A549 (cell line): ENCODE measurements at regions not wholly inside any gene's neighbourhood (a gene's known extent, or its start where the extent isn't known, plus 50 kb on each side); places are given as distances from the start of the nearest gene placed in this dataset.

Source experiments
- ATAC-seq, 2 experiments: fragments of 200-7000 bp in 1 of 2; fragments of >200 bp in 1 of 2; cut with Nextera tagmentation in 1 of 2; cut with Tn5 transposase in 1 of 2; 3 replicates each; pipeline versions ENCODE4 v1.8.0 to v1.9.1; 2018 to 2020; ENCODE audit warnings: mild to moderate bottlenecking in 1 of 2, moderate library complexity in 1 of 2
- CTCF ChIA-PET: fragments of 300-600 bp; sonication (Branson Sonifier 250); formaldehyde crosslinking; extraction: SDS; loops from one replicate; lab custom pipeline; 2021; ENCODE audit warnings: antibody characterized with exemption, inconsistent platforms; lab: Yijun Ruan, JAX
- POLR2A ChIA-PET: fragments of 350-600 bp; formaldehyde crosslinking; extraction: SDS; loops from one replicate; lab custom pipeline; 2021; ENCODE audit warnings: antibody characterized with exemption, inconsistent platforms; lab: Yijun Ruan, JAX
- DNase-seq, 2 experiments: peaks; one replicate each; pipeline versions ENCODE4 v3.0.0 to v3.0.0-alpha.2; 2011 to 2016; ENCODE audit warnings: low read depth in 1 of 2, low spot score in 1 of 2
- FAIRE-seq: peaks from 2 replicates; lab custom pipeline; 2011; peaks lifted over from hg19 to GRCh38; lab: Jason Lieb, UNC
- H3K27ac ChIP-seq, 2 experiments: fragments of >200 bp; sonication (Bioruptor Twin); formaldehyde crosslinking; 3 replicates each; pipeline ENCODE4 v1.5.1; 2016 to 2017
- H3K4me1 ChIP-seq: fragments of >200 bp; sonication (Bioruptor Twin); formaldehyde crosslinking; 3 replicates; pipeline ENCODE4 v1.6.1; 2016
- H3K4me2 ChIP-seq: fragments of >200 bp; sonication (Bioruptor Twin); formaldehyde crosslinking; 3 replicates; pipeline ENCODE4 v1.6.1; 2016
- H3K4me3 ChIP-seq: fragments of >200 bp; sonication (Bioruptor Twin); formaldehyde crosslinking; 3 replicates; pipeline ENCODE4 v1.5.1; 2016
- H3K9me3 ChIP-seq: fragments of >200 bp; sonication (Bioruptor Twin); formaldehyde crosslinking; 3 replicates; pipeline ENCODE4 v1.6.1; 2016
- CBX8 ChIP-seq: fragments of 200-600 bp; sonication (generic); IDR thresholded peaks from 2 replicates; pipeline ENCODE4 v1.6.1; 2016
- CHD4 ChIP-seq: fragments of 200-600 bp; sonication (generic); IDR thresholded peaks from 2 replicates; pipeline ENCODE4 v1.6.1; 2016; ENCODE audit warnings: antibody characterized with exemption, mild to moderate bottlenecking, borderline replicate concordance
- EHF ChIP-seq: fragments of 250-450 bp; sonication (Bioruptor Pico); IDR thresholded peaks from 2 replicates; pipeline ENCODE4 v1.5.0; 2020; ENCODE audit warnings: mild to moderate bottlenecking
- EP300 ChIP-seq, 2 experiments: fragments of >200 bp; sonication (Bioruptor Twin); formaldehyde crosslinking; IDR thresholded peaks; 2 replicates in 1 of 2; 3 replicates in 1 of 2; pipeline ENCODE4 v1.6.1; 2016 to 2017
- FOSB ChIP-seq: fragments of 250-450 bp; sonication (Bioruptor Pico); IDR thresholded peaks from 2 replicates; pipeline ENCODE4 v1.5.0; 2020; ENCODE audit warnings: mild to moderate bottlenecking, moderate library complexity
- FOXS1 ChIP-seq: fragments of 250-450 bp; sonication (Bioruptor Pico); IDR thresholded peaks from 2 replicates; pipeline ENCODE4 v1.5.0; 2020; ENCODE audit warnings: mild to moderate bottlenecking, moderate library complexity
- KDM1A ChIP-seq: fragments of 200-600 bp; sonication (generic); IDR thresholded peaks from 2 replicates; pipeline ENCODE4 v1.6.1; 2016; ENCODE audit warnings: low read depth, mild to moderate bottlenecking
- PBX3 ChIP-seq: IDR thresholded peaks from 2 replicates; pipeline ENCODE4 v1.6.1; 2012
- PHF8 ChIP-seq: fragments of 200-600 bp; sonication (generic); IDR thresholded peaks from 2 replicates; pipeline ENCODE4 v1.6.1; 2016; ENCODE audit warnings: low read depth, mild to moderate bottlenecking, antibody characterized with exemption, moderate library complexity, borderline replicate concordance
- POLR2A ChIP-seq: IDR thresholded peaks from 2 replicates; pipeline ENCODE4 v1.6.1; 2012; ENCODE audit warnings: mild to moderate bottlenecking, low read length
- POLR2AphosphoS2 ChIP-seq: conservative IDR thresholded peaks from 2 replicates; pipeline ENCODE4 v1.6.1; 2012; ENCODE audit warnings: low read length, improper control_type of control experiment, inconsistent platforms
- RAD21 ChIP-seq, 2 experiments: fragments of >200 bp in 1 of 2; sonication (Bioruptor Twin) in 1 of 2; formaldehyde crosslinking in 1 of 2; IDR thresholded peaks in 1 of 2; conservative IDR thresholded peaks in 1 of 2; 2 replicates in 1 of 2; 3 replicates in 1 of 2; pipeline ENCODE4 v1.6.1; 2012 to 2018; ENCODE audit warnings: inconsistent platforms in 1 of 2
- WGBS: methylation state at CpG from one replicate; pipeline ENCODE4 v1.1.6; 2017; ENCODE audit errors: missing lambda C conversion rate; 5-methylcytosine and 5-hydroxymethylcytosine counted together
- small RNA-seq, 6 experiments: library from RNA; depleted of rRNA; stranded (forward); fragments of <200 nt; gene quantifications; one replicate each; pipeline ENCODE3, GENCODE V24; 2012

DNA sequence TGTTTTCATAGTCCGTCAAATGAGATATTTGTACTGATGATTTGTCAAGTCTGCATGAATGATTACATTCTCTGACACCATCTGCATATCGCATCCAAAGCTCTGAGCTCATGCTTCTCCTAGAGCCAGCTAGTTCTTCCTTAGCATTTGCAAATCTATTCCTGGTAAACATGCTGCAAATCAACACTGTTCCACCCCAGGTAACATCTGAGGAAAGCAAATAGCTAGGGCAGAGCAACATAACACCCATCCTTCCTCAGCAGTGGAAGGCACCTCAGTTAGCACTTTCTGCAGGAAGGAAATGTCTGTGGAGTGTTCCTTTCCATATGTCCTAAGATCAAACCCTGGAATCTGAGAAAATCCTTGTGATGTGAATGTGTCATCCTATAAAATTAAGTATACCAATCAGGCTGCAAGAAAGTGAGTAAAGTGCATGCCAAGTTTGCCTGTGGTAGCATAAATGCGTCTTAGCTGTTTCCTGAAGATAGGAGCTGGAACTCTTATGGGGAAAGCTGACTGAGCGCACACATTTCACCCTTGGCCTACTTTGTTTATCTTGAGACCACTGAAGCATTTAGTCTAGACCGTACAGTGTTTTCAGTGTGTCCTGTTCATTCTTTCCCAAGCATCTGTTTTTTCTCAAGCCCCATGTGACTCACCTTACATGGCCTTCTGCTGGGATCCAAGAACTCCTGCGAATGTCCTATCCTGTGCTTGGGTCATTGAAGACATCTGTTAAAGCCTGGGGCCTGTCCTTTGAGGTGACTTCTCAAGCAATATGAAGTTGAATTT, 50.9 kb upstream of the STARD4 start:
- POLR2A ChIA-PET: no interaction called here
- Histone ChIP-seq H3K4me1 (no peaks in the 10 kb centered on the region), H3K4me2 (no peak overlapping the region), H3K4me3 (no peak overlapping the region), H3K27ac (no peak overlapping the region), H3K9me3 (peaks cover 4% of the 10 kb centered on the region; the same call in 1 of the 3 replicates)
- CTCF ChIA-PET: interaction anchor here (0.7 kb wide), 1 partner anchor 32 kb away, joined by 4 read pairs; no protein-coding TSS in a partner anchor
- ATAC-seq (no peak), FAIRE-seq (no peak), DNase-seq (no peak)
- TF ChIP-seq PBX3: no peak
- TF ChIP-seq CBX8: no peak
- WGBS: 54% methylated on average over 6 of the region's 6 CpGs

DNA sequence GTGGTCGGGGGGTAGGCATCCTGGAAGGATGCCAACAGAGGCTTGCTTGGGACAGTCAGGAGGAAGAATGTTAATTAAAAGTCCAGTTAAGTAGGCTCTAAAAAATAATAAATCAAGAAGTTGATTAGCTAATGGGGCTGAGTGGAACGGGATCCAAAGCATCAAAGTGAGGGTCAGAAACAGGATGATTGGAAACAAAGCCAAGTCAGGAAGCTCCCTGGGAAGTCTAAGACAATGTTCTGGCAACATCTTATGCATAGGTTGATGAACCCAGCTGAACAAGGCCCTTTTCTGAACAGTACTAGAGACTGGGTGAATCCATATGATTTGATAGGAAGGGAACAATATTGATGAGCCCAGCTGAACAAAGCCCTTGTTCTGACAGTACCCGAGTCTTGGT, 50.2 kb upstream of the STARD4 start:
- Histone ChIP-seq H3K4me2 (no peak overlapping the region), H3K9me3 (peaks cover 4% of the 10 kb centered on the region; the same call in 1 of the 3 replicates), H3K4me1 (no peaks in the 10 kb centered on the region), H3K27ac (no peak overlapping the region), H3K4me3 (no peak overlapping the region)
- ChIA-PET CTCF (interaction anchor here (1.1 kb wide), 1 partner anchor 12 kb away, joined by 4 read pairs; no protein-coding TSS in a partner anchor), POLR2A (no interaction called here)
- DNase-seq (no peak), ATAC-seq (no peak), FAIRE-seq (no peak)
- 16% methylated on average over 3 of the region's 3 CpGs for WGBS
- TF ChIP-seq PHF8 (no peak), FOSB (no peak), EP300 (IDR thresholded peaks at IDR 0.05) (no peak), FOXS1 (no peak), RAD21 (conservative IDR thresholded peaks at IDR 0.05 in 1 of 2, IDR thresholded peaks at IDR 0.05 in 1 of 2) (no peak), CHD4 (no peak), EHF (CRISPR knock-in tag) (no peak), POLR2A (no peak), KDM1A (no peak), POLR2AphosphoS2 (no peak)

Small RNAs in the stretch of these regions (small RNA-seq; reads per million reads assigned to genes)
- 0 reads per million in 6 experiments for gene AC008967.1
- 0 reads per million in 6 experiments for gene HMGN1P13
